SU-DHL-6 (cell line): ENCODE measurements at regions not wholly inside any gene's neighbourhood (a gene's known extent, or its start where the extent isn't known, plus 50 kb on each side); places are given as distances from the start of the nearest gene placed in this dataset.

Source experiments
- H2AFZ ChIP-seq: fragments of 200-600 bp; sonication (generic); 2 replicates; pipeline ENCODE4 v1.6.1; 2014; ENCODE audit warnings: low read depth, mild to moderate bottlenecking, moderate library complexity, mixed read lengths, antibody characterized with exemption, low read length; ENCODE audit not compliant: severe bottlenecking
- H3F3A ChIP-seq: fragments of 200-600 bp; shearing (Covaris generic); 2 replicates; pipeline ENCODE4 v1.6.0; 2016; ENCODE audit warnings: antibody characterized with exemption, mild to moderate bottlenecking; ENCODE audit not compliant: insufficient read depth
- H3K27ac ChIP-seq: fragments of 200-600 bp; sonication (generic); 2 replicates; pipeline ENCODE4 v1.5.1; 2016; ENCODE audit warnings: low read depth, mild to moderate bottlenecking, low read length, moderate library complexity, mixed read lengths
- H3K27me3 ChIP-seq: fragments of 200-600 bp; sonication (generic), shearing (Covaris generic); 2 replicates; pipeline ENCODE4 v1.6.0; 2014; ENCODE audit warnings: mild to moderate bottlenecking, low read length
- H3K36me3 ChIP-seq: fragments of 200-600 bp; sonication (generic); 2 replicates; pipeline ENCODE4 v1.6.1; 2014; ENCODE audit warnings: mild to moderate bottlenecking, low read length, mixed read lengths
- H3K4me2 ChIP-seq: fragments of 300-600, 200-600 bp; shearing (Covaris generic), sonication (generic); 2 replicates; pipeline ENCODE4 v1.6.0; 2014; ENCODE audit warnings: low read length, low read depth, mild to moderate bottlenecking; ENCODE audit not compliant: poor library complexity, severe bottlenecking
- H3K4me3 ChIP-seq: fragments of 200-600 bp; sonication (generic); 2 replicates; pipeline ENCODE4 v1.5.1; 2014; ENCODE audit warnings: antibody characterized with exemption, low read length, mild to moderate bottlenecking, mixed read lengths; ENCODE audit not compliant: insufficient read depth, poor library complexity, severe bottlenecking
- H3K79me2 ChIP-seq: fragments of 200-600 bp; sonication (generic); 2 replicates; pipeline ENCODE4 v1.6.1; 2014; ENCODE audit warnings: mild to moderate bottlenecking, low read length, moderate library complexity; ENCODE audit not compliant: insufficient read depth
- H3K9ac ChIP-seq: fragments of 200-600 bp; sonication (generic); 2 replicates; pipeline ENCODE4 v1.7.0; 2014; ENCODE audit warnings: mild to moderate bottlenecking, low read length
- H3K9me2 ChIP-seq: fragments of 200-600 bp; sonication (generic); replicated peaks from 2 replicates; pipeline ENCODE4 v1.6.1; 2014; ENCODE audit warnings: low read length; ENCODE audit not compliant: insufficient read depth
- H3K9me3 ChIP-seq: fragments of 200-600 bp; sonication (generic); 2 replicates; pipeline ENCODE4 v1.6.1; 2014; ENCODE audit warnings: low read length, mixed read lengths; ENCODE audit not compliant: insufficient read depth
- H4K20me1 ChIP-seq: fragments of 200-600 bp; sonication (generic); 2 replicates; pipeline ENCODE4 v1.6.1; 2014; ENCODE audit warnings: low read depth, mild to moderate bottlenecking, antibody characterized with exemption, low read length, moderate library complexity, mixed read lengths
- EZH2phosphoT487 ChIP-seq: fragments of 200-600 bp; sonication (generic), shearing (Covaris generic); conservative IDR thresholded peaks from 2 replicates; pipeline ENCODE4 v1.6.1; 2018; ENCODE audit warnings: mild to moderate bottlenecking, antibody characterized with exemption, low read length, moderate library complexity, mixed read lengths
- TF ChIP-seq, protein P1 (sequence below): fragments of 200-600 bp; sonication (generic); IDR thresholded peaks from one replicate; pipeline ENCODE4 v1.5.1; 2017; ENCODE audit warnings: antibody characterized with exemption, mild to moderate bottlenecking, low read length, moderate library complexity; ENCODE audit not compliant: insufficient read depth, poor library complexity, severe bottlenecking

DNA sequence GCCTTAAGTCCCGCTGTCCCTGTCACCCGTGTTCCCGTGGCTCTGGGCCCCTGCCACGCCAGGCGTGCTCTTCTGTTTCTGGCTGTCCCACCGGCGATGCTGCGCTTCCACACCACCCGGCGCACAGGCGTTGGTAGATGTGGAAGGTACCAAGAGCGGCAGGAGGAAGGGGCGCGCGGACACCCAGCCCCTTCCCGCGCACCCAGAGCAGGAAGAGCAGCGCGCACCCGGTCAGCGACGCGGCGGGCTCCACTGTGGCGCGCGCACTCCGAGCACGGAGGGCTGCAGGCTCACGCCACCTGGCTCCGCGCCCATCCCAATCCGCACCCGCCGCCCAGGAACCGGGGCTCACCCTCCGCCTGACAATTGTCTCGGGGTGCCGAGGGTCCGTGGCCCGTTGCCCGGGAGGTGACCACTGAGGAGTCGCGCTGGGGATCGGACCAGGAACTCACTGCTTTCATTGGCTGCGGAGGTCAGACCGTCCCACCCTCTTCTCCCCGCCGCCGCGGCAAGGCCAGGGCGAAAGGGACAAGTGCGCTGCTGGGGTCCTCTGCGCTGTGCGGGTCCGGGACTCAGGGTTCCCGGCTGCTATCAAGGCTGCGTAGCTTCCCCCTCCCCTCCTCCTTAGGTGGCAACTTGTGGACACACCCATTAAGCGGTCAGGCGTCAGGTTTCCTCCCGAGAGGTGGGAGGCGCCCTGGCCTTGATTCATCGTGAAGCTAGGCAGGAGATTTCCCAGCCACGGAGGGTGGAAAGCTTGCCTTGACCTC lies 121.6 kb upstream of the ZNF92 start:
- H3K9me3 ChIP-seq = no peaks in the 10 kb centered on the region
- H3K27ac ChIP-seq = peak overlapping the region; percentile 70
- no peaks in the 10 kb centered on the region for H3K79me2 ChIP-seq
- H4K20me1 ChIP-seq = no peaks in the 10 kb centered on the region
- peak overlapping the region; percentile 66 for H3K4me2 ChIP-seq
- H3K9ac ChIP-seq = peak overlapping the region; percentile 74
- H3K9me2 ChIP-seq = no peaks in the 10 kb centered on the region
- peak overlapping the region; percentile 70 for H3K4me3 ChIP-seq
- peaks cover 8% of the 10 kb centered on the region; the same call in 1 of the 2 replicates for H3F3A ChIP-seq
- no peak for TF ChIP-seq EZH2phosphoT487
- TF ChIP-seq, protein P1, sequence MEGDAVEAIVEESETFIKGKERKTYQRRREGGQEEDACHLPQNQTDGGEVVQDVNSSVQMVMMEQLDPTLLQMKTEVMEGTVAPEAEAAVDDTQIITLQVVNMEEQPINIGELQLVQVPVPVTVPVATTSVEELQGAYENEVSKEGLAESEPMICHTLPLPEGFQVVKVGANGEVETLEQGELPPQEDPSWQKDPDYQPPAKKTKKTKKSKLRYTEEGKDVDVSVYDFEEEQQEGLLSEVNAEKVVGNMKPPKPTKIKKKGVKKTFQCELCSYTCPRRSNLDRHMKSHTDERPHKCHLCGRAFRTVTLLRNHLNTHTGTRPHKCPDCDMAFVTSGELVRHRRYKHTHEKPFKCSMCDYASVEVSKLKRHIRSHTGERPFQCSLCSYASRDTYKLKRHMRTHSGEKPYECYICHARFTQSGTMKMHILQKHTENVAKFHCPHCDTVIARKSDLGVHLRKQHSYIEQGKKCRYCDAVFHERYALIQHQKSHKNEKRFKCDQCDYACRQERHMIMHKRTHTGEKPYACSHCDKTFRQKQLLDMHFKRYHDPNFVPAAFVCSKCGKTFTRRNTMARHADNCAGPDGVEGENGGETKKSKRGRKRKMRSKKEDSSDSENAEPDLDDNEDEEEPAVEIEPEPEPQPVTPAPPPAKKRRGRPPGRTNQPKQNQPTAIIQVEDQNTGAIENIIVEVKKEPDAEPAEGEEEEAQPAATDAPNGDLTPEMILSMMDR = no peak
- peak overlapping the region; percentile 89 for H2AFZ ChIP-seq
- H3K27me3 ChIP-seq = no peaks in the 10 kb centered on the region
- H3K36me3 ChIP-seq = no peaks in the 10 kb centered on the region

DNA sequence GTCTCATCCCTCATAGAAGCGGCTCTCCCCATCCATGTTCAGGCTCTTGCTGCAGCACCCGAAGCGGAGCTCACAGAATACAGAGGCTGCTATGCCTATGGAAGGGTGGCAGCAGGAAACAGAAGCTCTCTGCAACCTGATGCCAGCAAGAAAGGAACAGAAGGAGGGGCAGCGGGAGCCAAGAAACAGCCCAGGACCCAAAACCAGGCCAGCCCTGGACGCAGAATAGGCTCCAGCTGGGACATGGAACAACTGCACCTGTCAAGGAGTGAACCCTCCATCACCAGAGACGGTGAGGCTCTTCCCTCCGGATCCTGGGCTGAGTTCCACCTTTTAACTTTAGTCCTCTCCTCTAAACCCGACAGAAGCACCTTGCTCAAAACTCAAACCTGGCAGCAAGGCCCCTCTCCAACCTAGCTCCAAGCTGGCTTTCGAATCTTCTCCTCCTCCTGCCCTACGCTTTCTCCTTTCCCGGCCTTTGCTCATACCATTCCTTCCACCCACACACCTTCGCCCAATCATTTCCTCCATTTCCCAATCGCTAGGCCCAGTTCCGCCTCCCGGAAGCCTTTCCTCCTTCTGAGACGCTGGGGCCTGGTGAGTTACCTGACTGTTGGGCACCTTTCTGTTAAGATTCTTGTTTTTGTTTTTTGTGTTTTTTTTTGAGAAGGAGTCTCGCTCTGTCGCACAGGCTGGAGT lies 122.8 kb upstream of the ZNF92 start:
- Histone ChIP-seq H3K27ac (no peak overlapping the region), H3K4me2 (peak overlapping the region; percentile 66), H3K9me2 (no peaks in the 10 kb centered on the region), H3K79me2 (no peaks in the 10 kb centered on the region), H3K9ac (peak overlapping the region; percentile 74; the same call in 1 of the 2 replicates), H3K4me3 (peak overlapping the region; percentile 70), H3F3A (peaks cover 8% of the 10 kb centered on the region; the same call in 1 of the 2 replicates), H3K9me3 (no peaks in the 10 kb centered on the region), H3K36me3 (no peaks in the 10 kb centered on the region), H2AFZ (no peak overlapping the region), H3K27me3 (no peaks in the 10 kb centered on the region), H4K20me1 (no peaks in the 10 kb centered on the region)
- TF ChIP-seq, protein P1 = no peak
- TF ChIP-seq EZH2phosphoT487 = no peak

DNA sequence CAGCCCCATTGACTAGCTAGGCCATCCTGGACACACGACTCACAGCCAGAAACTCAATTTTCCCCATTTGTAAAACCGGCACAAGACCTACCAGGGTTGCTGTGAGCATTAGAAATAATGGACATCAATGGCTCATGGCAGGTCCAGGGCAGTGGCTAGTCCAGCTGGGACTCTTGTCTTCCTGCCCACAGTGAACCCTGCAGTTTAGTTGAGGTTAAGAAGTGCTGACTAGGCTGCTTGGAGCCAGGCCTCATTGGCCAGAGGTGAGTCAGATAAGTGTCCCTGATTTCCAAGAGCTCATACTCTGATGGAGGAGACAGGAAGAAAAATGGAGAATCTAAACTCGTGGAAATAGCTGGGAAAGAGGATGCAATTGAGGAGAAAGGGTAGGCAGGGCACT lies 123.4 kb upstream of the ZNF92 start:
- H3K27me3 ChIP-seq = no peaks in the 10 kb centered on the region
- H2AFZ ChIP-seq = no peak overlapping the region
- H3K27ac ChIP-seq = no peak overlapping the region
- no peaks in the 10 kb centered on the region for H3K79me2 ChIP-seq
- no peak overlapping the region for H3K4me3 ChIP-seq
- no peaks in the 10 kb centered on the region for H4K20me1 ChIP-seq
- no peaks in the 10 kb centered on the region for H3K9me3 ChIP-seq
- no peak overlapping the region for H3K4me2 ChIP-seq
- TF ChIP-seq, protein P1 = no peak
- TF ChIP-seq EZH2phosphoT487 = no peak
- H3K9ac ChIP-seq = no peak overlapping the region
- no peaks in the 10 kb centered on the region for H3K9me2 ChIP-seq
- no peaks in the 10 kb centered on the region for H3K36me3 ChIP-seq
- H3F3A ChIP-seq = peaks cover 8% of the 10 kb centered on the region; the same call in 1 of the 2 replicates
